A673 (cell line): ENCODE measurements at regions not wholly inside any gene's neighbourhood (a gene's known extent, or its start where the extent isn't known, plus 50 kb on each side); places are given as distances from the start of the nearest gene placed in this dataset.

Source experiments
- CTCF ChIP-seq: fragments of 300-800, 200-600 bp; sonication (generic); conservative IDR thresholded peaks from 2 replicates; pipeline ENCODE4 v1.5.1; 2017; ENCODE audit warnings: low read depth, mild to moderate bottlenecking, antibody characterized with exemption, low read length, moderate library complexity, mixed read lengths
- EZH2 ChIP-seq: fragments of 200-600 bp; sonication (generic); IDR thresholded peaks from 2 replicates; pipeline ENCODE4 v1.6.1; 2017; ENCODE audit warnings: borderline replicate concordance, low read depth, mild to moderate bottlenecking, mixed read lengths, antibody characterized with exemption, low read length; ENCODE audit not compliant: poor library complexity, severe bottlenecking

- TF ChIP-seq CTCF (no peak), EZH2 (no peak)
Observed at GRCh38 chr2:58517881-58518280, 276.8 kb upstream of the FANCL start.
